ENCODE measurements at regions not wholly inside any gene's neighbourhood (a gene's known extent, or its start where the extent isn't known, plus 50 kb on each side); places are given as distances from the start of the nearest gene placed in this dataset.

DNA sequence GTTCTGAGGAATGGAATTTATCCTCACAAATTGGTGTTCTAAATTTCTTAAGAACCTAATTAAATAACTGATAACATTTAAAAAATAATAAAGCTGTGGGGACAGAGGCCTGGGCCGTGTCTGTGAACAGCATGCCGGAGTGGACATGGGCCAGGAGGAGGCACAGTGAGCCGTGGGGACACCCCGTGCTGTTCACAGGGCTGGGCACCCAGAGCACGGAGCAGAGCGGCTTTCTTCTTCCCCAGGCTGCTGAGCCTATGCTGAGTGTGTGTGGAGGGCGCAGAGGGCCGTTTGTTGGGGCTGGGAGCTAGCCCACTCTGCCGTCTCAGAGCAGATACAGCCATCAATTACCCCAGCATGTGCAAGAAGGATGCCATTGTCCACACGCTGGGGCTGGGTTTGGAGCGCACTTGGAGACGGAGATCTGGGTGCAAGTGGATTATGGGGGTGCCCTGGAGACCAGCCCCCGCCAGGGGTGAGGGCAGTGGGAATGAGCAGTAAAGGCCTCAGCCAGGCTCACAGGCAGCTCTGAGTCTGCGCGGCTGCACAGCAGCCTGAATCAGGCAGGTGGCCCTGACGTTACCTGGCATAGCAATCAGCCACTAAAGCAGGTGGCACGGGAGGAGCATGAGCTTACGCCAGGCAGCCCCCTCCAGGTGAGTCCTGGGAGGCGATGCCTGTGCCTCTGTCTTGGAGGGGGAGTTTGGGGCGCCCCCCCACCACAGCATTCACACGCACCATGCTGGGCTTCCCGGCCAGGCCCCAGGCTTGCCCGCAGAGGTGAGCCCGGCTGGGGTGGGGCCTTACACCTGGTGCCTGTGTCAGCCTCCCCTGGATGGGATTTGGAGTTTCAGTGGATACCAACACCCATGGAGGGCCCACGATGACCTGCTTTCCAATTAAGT is 52.1 kb upstream of the SLC66A3 start:
- TF ChIP-seq SPI1 (IDR thresholded peaks at IDR 0.05; ENCODE audit: low read depth, low read length) (no peak), POLR2A (IDR thresholded peaks at IDR 0.05; ENCODE audit: low read depth, low read length) (no peak)
